Caco-2 (cell line): ENCODE measurements at regions not wholly inside any gene's neighbourhood (a gene's known extent, or its start where the extent isn't known, plus 50 kb on each side); places are given as distances from the start of the nearest gene placed in this dataset.
"Not testable (repeated sequence)": the region's sequence is repeated elsewhere in the genome, so short reads cannot be mapped to it uniquely, and the experiment has no call there.

Experiments
- BruUV-seq: library from RNA; stranded (reverse); fragments of 400-500 nt; replicated peaks from 2 replicates; lab custom pipeline; 2021; lab: Mats Ljungman, UMichigan
- CTCF ChIA-PET: fragments of 300-600 bp; sonication (Branson Sonifier 250); formaldehyde crosslinking; loops from one replicate; lab custom pipeline; 2022; ENCODE audit warnings: antibody characterized with exemption; lab: Charles Lee
- POLR2A ChIA-PET: fragments of 300-600 bp; sonication (Branson Sonifier 250); formaldehyde crosslinking; loops from one replicate; lab custom pipeline; 2022; ENCODE audit warnings: antibody characterized with exemption; lab: Charles Lee
- DNase-seq, 2 experiments: peaks; one replicate each; pipeline versions ENCODE4 v3.0.0 to v3.0.0-alpha.2; 2020 to 2022
- H3K27me3 ChIP-seq: replicated peaks from 2 replicates; pipeline ENCODE4 v1.6.0; 2011; ENCODE audit warnings: low read length; ENCODE audit not compliant: control insufficient read depth, insufficient read depth
- H3K36me3 ChIP-seq: 2 replicates; pipeline ENCODE4 v1.5.1; 2011; ENCODE audit warnings: low read length; ENCODE audit not compliant: control insufficient read depth, insufficient read depth
- H3K4me1 ChIP-seq: fragments of 250-450 bp; sonication (Bioruptor Pico); 2 replicates; pipeline ENCODE4 v1.5.1; 2020; ENCODE audit warnings: mild to moderate bottlenecking
- H3K4me3 ChIP-seq: 2 replicates; pipeline ENCODE4 v1.5.1; 2011; ENCODE audit warnings: low read depth, mild to moderate bottlenecking, control low read depth, low read length
- H3K9me3 ChIP-seq: fragments of 250-450 bp; sonication (Bioruptor Pico); 2 replicates; pipeline ENCODE4 v1.5.1; 2020; ENCODE audit warnings: mild to moderate bottlenecking, moderate library complexity
- H3K27ac Mint-ChIP-seq: one replicate; pipeline ENCODE4 v1.8.0; 2022; ENCODE audit warnings: mixed read lengths; ENCODE audit not compliant: unreplicated experiment
- H3K27me3 Mint-ChIP-seq: one replicate; pipeline ENCODE4 v1.8.0; 2022; ENCODE audit warnings: mixed read lengths; ENCODE audit not compliant: insufficient read depth, unreplicated experiment
- H3K36me3 Mint-ChIP-seq: one replicate; pipeline ENCODE4 v1.8.0; 2022; ENCODE audit warnings: mild to moderate bottlenecking, mixed read lengths; ENCODE audit not compliant: insufficient read depth, unreplicated experiment
- H3K4me1 Mint-ChIP-seq: one replicate; pipeline ENCODE4 v1.8.0; 2022; ENCODE audit warnings: low read depth, mixed read lengths; ENCODE audit not compliant: unreplicated experiment
- H3K4me3 Mint-ChIP-seq: one replicate; pipeline ENCODE4 v1.8.0; 2022; ENCODE audit warnings: mild to moderate bottlenecking, moderate library complexity, mixed read lengths; ENCODE audit not compliant: unreplicated experiment
- H3K9me3 Mint-ChIP-seq: one replicate; pipeline ENCODE4 v1.8.0; 2022; ENCODE audit warnings: mixed read lengths; ENCODE audit not compliant: unreplicated experiment
- intact Hi-C: fragments of 100-400 bp; cut with micrococcal nuclease; formaldehyde crosslinking; loops from one replicate; pipeline ENCODE4 v1.10.0; 2022; ENCODE audit not compliant: unreplicated experiment
- TF ChIP-seq, protein P1 (sequence below), 2 experiments: fragments of 200-600 bp in 1 of 2; IDR thresholded peaks; 1 replicate in 1 of 2; 2 replicates in 1 of 2; pipeline versions ENCODE4 v1.5.1 to v1.8.0; 2011 to 2022; ENCODE audit warnings: antibody characterized with exemption in 1 of 2, control low read depth in 1 of 2, inconsistent platforms in 1 of 2, low read depth in 1 of 2, low read length in 1 of 2, mild to moderate bottlenecking in 1 of 2, moderate library complexity in 1 of 2; ENCODE audit not compliant: insufficient read depth in 1 of 2, severe bottlenecking in 1 of 2, unreplicated experiment in 1 of 2

DNA sequence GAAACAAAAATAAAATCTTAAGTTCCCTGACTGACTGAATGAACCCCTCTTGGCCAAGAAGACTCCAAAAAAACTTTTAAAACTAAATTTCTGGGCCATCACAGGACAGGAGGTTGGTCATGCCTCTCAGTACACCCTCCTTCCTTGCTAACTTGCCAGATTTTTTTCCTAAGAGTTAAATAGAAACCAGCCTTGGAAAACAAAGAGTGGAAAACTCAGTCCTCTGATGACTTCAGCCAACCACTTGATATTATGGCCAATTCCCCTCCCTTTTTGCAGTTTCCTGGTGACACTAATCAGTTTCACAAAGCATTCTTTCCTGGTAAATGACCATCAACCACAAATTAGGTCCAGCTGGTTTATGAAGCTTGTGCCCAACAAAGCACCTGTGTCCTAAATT is 134.8 kb downstream of the ZNF648 start:
- Mint-ChIP-seq H3K4me1 (no peaks in the 10 kb centered on the region), H3K4me3 (no peak overlapping the region), H3K27ac (no peak overlapping the region), H3K36me3 (no peaks in the 10 kb centered on the region), H3K27me3 (peaks cover 15% of the 10 kb centered on the region), H3K9me3 (no peaks in the 10 kb centered on the region)
- ChIA-PET CTCF (no interaction called here), POLR2A (no interaction called here)
- BruUV-seq: no TSS peak
- intact Hi-C loops: no loop called here
- no peaks in the 10 kb centered on the region; the same call in 1 of the 2 replicates for H3K36me3 ChIP-seq
- no peaks in the 10 kb centered on the region for H3K4me1 ChIP-seq
- no peaks in the 10 kb centered on the region for H3K27me3 ChIP-seq
- H3K4me3 ChIP-seq: no peak overlapping the region
- no peak for DNase-seq
- TF ChIP-seq, protein P1, sequence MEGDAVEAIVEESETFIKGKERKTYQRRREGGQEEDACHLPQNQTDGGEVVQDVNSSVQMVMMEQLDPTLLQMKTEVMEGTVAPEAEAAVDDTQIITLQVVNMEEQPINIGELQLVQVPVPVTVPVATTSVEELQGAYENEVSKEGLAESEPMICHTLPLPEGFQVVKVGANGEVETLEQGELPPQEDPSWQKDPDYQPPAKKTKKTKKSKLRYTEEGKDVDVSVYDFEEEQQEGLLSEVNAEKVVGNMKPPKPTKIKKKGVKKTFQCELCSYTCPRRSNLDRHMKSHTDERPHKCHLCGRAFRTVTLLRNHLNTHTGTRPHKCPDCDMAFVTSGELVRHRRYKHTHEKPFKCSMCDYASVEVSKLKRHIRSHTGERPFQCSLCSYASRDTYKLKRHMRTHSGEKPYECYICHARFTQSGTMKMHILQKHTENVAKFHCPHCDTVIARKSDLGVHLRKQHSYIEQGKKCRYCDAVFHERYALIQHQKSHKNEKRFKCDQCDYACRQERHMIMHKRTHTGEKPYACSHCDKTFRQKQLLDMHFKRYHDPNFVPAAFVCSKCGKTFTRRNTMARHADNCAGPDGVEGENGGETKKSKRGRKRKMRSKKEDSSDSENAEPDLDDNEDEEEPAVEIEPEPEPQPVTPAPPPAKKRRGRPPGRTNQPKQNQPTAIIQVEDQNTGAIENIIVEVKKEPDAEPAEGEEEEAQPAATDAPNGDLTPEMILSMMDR (IDR thresholded peaks at IDR 0.05; ENCODE audit: insufficient read depth in 1 of 2, low read depth in 1 of 2, low read length in 1 of 2, severe bottlenecking in 1 of 2, unreplicated experiment in 1 of 2): no peak
- no peaks in the 10 kb centered on the region for H3K9me3 ChIP-seq

DNA sequence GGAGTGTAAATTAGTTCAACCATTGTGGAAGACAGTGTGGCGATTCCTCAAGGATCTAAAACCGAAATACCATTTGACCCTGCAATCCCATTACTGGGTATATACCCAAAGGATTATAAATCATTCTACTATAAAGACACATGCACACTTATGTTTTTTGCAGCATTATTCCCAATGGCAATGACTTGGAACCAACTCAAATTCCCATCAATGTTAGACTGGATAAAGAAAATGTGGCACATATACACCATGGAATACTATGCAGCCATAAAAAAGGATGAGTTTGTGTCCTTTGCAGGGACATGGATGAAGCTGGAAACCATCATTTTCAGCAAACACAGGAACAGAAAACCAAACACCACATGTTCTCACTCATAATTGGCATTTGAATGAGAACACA is 137.5 kb downstream of the ZNF648 start:
- H3K36me3 ChIP-seq, H3K9me3 Mint-ChIP-seq, H3K36me3 Mint-ChIP-seq, DNase-seq, H3K4me3 ChIP-seq, BruUV-seq, POLR2A ChIA-PET, H3K4me1 ChIP-seq, H3K4me1 Mint-ChIP-seq, CTCF ChIA-PET, H3K4me3 Mint-ChIP-seq, H3K27me3 ChIP-seq, H3K27ac Mint-ChIP-seq, intact Hi-C loops, H3K9me3 ChIP-seq: not testable (repeated sequence)
- peaks cover 26% of the 10 kb centered on the region for H3K27me3 Mint-ChIP-seq

DNA sequence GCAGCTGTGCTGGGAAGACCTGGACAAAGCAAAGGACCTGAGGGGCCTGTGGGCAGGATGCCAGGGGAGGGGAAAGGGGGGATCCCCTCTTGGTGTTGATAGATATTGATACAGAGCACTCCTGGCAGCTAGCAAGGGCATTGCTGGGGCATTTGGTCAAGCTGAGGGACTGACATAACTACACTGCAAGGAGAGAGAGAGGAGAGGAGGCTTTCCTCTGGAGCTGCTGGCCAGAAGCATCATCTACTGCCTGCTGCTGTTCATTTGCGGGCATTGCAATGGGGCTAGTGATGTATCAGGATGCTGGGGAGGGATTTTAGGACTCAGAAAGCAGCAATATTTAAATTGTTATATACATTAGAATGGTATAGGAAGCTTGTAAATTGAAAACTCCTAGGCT is 142.0 kb downstream of the ZNF648 start:
- H3K27me3 Mint-ChIP-seq: peaks cover 25% of the 10 kb centered on the region
- no peak overlapping the region for H3K27ac Mint-ChIP-seq
- Histone ChIP-seq H3K4me1 (no peaks in the 10 kb centered on the region), H3K4me3 (no peak overlapping the region), H3K27me3 (no peaks in the 10 kb centered on the region), H3K36me3 (no peaks in the 10 kb centered on the region; the same call in 1 of the 2 replicates), H3K9me3 (no peaks in the 10 kb centered on the region)
- intact Hi-C loops: no loop called here
- H3K36me3 Mint-ChIP-seq: no peaks in the 10 kb centered on the region
- TF ChIP-seq, protein P1 (IDR thresholded peaks at IDR 0.05; ENCODE audit: insufficient read depth in 1 of 2, low read depth in 1 of 2, low read length in 1 of 2, severe bottlenecking in 1 of 2, unreplicated experiment in 1 of 2): no peak
- ChIA-PET POLR2A (no interaction called here), CTCF (no interaction called here)
- no peaks in the 10 kb centered on the region for H3K9me3 Mint-ChIP-seq
- no peak for DNase-seq
- H3K4me1 Mint-ChIP-seq: no peaks in the 10 kb centered on the region
- BruUV-seq: no TSS peak
- H3K4me3 Mint-ChIP-seq: no peak overlapping the region
